Liver (tissue), 7 donors: ENCODE measurements at regions not wholly inside any gene's neighbourhood (a gene's known extent, or its start where the extent isn't known, plus 50 kb on each side); places are given as distances from the start of the nearest gene placed in this dataset.

ENCODE experiments used
- DNase-seq: peaks from one replicate; pipeline ENCODE4 v3.0.0-alpha.2; 2017; ENCODE audit warnings: low spot score
- H3K27ac ChIP-seq, 2 donors: one replicate each; pipeline ENCODE4 v1.7.0; 2013; ENCODE audit warnings: inconsistent platforms in 2 of 2, low read length in 2 of 2, control low read depth in 1 of 2, low read depth in 1 of 2, mild to moderate bottlenecking in 1 of 2
- H3K27me3 ChIP-seq, 4 donors: one replicate each; pipeline versions ENCODE4 v1.6.1 to v1.7.0; 2013; ENCODE audit warnings: low read length in 3 of 4, inconsistent platforms in 1 of 4, mild to moderate bottlenecking in 1 of 4, moderate library complexity in 1 of 4; ENCODE audit not compliant: control insufficient read depth in 4 of 4, insufficient read depth in 4 of 4
- H3K36me3 ChIP-seq, 4 donors: one replicate each; pipeline versions ENCODE4 v1.6.1 to v1.7.0; 2013; ENCODE audit warnings: low read length in 3 of 4, mild to moderate bottlenecking in 3 of 4, low read depth in 1 of 4, moderate library complexity in 1 of 4; ENCODE audit not compliant: control insufficient read depth in 4 of 4, insufficient read depth in 3 of 4
- H3K4me1 ChIP-seq, 4 donors: one replicate each; pipeline versions ENCODE4 v1.6.1 to v1.7.0; 2013; ENCODE audit warnings: low read length in 3 of 4, mild to moderate bottlenecking in 3 of 4, moderate library complexity in 1 of 4; ENCODE audit not compliant: control insufficient read depth in 4 of 4, insufficient read depth in 4 of 4
- H3K4me3 ChIP-seq, 3 donors: one replicate each; pipeline versions ENCODE4 v1.6.1 to v1.7.0; 2013; ENCODE audit warnings: low read length in 3 of 3, control low read depth in 1 of 3, low read depth in 1 of 3, mild to moderate bottlenecking in 1 of 3
- H3K9ac ChIP-seq, 2 donors: one replicate each; pipeline ENCODE4 v1.7.0; 2013; ENCODE audit warnings: low read length in 2 of 2, mild to moderate bottlenecking in 2 of 2, moderate library complexity in 2 of 2, control low read depth in 1 of 2, low read depth in 1 of 2
- H3K9me3 ChIP-seq, 4 donors: one replicate each; pipeline versions ENCODE4 v1.6.1 to v1.7.0; 2013; ENCODE audit warnings: low read length in 3 of 4; ENCODE audit not compliant: control insufficient read depth in 4 of 4
- EGR1 ChIP-seq, 2 donors: IDR thresholded peaks; 2 replicates each; pipeline ENCODE4 v1.6.1; 2016 to 2018; ENCODE audit warnings: antibody characterized with exemption in 2 of 2, low read depth in 2 of 2
- FOXA1 ChIP-seq: IDR thresholded peaks from 2 replicates; pipeline ENCODE4 v1.6.1; 2016; ENCODE audit warnings: antibody characterized with exemption
- FOXA2 ChIP-seq: IDR thresholded peaks from 2 replicates; pipeline ENCODE4 v1.6.1; 2016; ENCODE audit warnings: antibody characterized with exemption
- GABPA ChIP-seq, 2 donors: IDR thresholded peaks in 1 of 2; conservative IDR thresholded peaks in 1 of 2; 2 replicates each; pipeline ENCODE4 v1.6.1; 2016; ENCODE audit warnings: antibody characterized with exemption in 2 of 2, mild to moderate bottlenecking in 1 of 2, moderate library complexity in 1 of 2
- HNF4A ChIP-seq, 2 donors: conservative IDR thresholded peaks; 2 replicates each; pipeline ENCODE4 v1.6.1; 2016; ENCODE audit warnings: antibody characterized with exemption in 2 of 2, mild to moderate bottlenecking in 2 of 2
- HNF4G ChIP-seq: IDR thresholded peaks from 2 replicates; pipeline ENCODE4 v1.6.1; 2016; ENCODE audit warnings: antibody characterized with exemption
- JUND ChIP-seq, 2 donors: IDR thresholded peaks; 2 replicates each; pipeline ENCODE4 v1.6.1; 2016; ENCODE audit warnings: antibody characterized with exemption in 2 of 2
- NR2F2 ChIP-seq: IDR thresholded peaks from 2 replicates; pipeline ENCODE4 v1.6.1; 2016; ENCODE audit warnings: antibody characterized with exemption
- RAD21 ChIP-seq, 2 donors: IDR thresholded peaks; 2 replicates each; pipeline ENCODE4 v1.6.1; 2016; ENCODE audit warnings: antibody characterized with exemption in 2 of 2, mild to moderate bottlenecking in 2 of 2
- RXRA ChIP-seq, 2 donors: IDR thresholded peaks; 2 replicates each; pipeline ENCODE4 v1.6.1; 2017 to 2018; ENCODE audit warnings: antibody characterized with exemption in 2 of 2, mild to moderate bottlenecking in 1 of 2
- SP1 ChIP-seq: IDR thresholded peaks from 2 replicates; pipeline ENCODE4 v1.6.1; 2018; ENCODE audit warnings: antibody characterized with exemption, mild to moderate bottlenecking
- TAF1 ChIP-seq: conservative IDR thresholded peaks from 2 replicates; pipeline ENCODE4 v1.6.1; 2016; ENCODE audit warnings: antibody characterized with exemption, mild to moderate bottlenecking
- YY1 ChIP-seq: IDR thresholded peaks from 2 replicates; pipeline ENCODE4 v1.6.1; 2016; ENCODE audit warnings: antibody characterized with exemption, mild to moderate bottlenecking
- ZBTB33 ChIP-seq: IDR thresholded peaks from 2 replicates; pipeline ENCODE4 v1.6.1; 2016; ENCODE audit warnings: antibody characterized with exemption
- WGBS: extraction: QIAGEN DNeasy Blood & Tissue Kit; methylation state at CpG from one replicate; pipeline ENCODE4 v1.1.7; 2013; 5-methylcytosine and 5-hydroxymethylcytosine counted together
- TF ChIP-seq, protein P1 (sequence below): IDR thresholded peaks from 2 replicates; pipeline ENCODE4 v1.6.1; 2016; ENCODE audit warnings: antibody characterized with exemption
- TF ChIP-seq, protein P2 (sequence below): IDR thresholded peaks from 2 replicates; pipeline ENCODE4 v1.6.1; 2016; ENCODE audit warnings: antibody characterized with exemption, mild to moderate bottlenecking
- donor health status: healthy.
- donor health status: healthy.
- donor health status: healthy.
- donor health status: healthy.

DNA sequence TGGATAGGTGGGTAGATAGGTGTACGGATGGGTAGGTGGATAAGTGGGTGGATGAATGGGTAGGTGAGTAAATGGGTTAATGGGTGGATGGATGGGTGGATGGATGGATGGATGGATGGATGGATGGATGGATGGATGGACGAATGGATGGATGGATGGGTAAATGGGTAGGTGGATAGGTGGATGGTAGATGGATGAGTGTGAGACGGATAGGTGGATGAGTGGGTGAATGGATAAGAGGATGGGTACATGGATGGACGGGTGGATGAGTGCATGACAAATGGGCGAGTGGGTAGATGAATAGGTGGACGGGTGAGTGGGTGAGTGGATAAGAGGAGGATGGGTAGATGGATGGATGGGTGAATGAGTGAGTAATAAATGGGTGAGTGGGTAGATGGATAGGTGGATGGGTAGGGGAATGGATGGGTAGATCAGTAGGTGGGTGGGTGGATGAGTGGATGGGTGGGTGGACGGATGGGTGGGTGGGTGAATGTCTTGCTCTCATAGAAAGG, 179.2 kb downstream of the FGF18 start:
- WGBS, result 81% methylated on average over 7 of the region's 7 CpGs
- Histone ChIP-seq H3K36me3 (no peaks in the 10 kb centered on the region), H3K4me3 (no peak overlapping the region), H3K4me1 (no peaks in the 10 kb centered on the region), H3K27ac (no peak overlapping the region), H3K9me3 (no peaks in the 10 kb centered on the region), H3K9ac (no peak overlapping the region), H3K27me3 (peaks cover 0 to 6% (median 0%) of the 10 kb centered on the region in 4 donors)
- TF ChIP-seq FOXA2 (no peak), ZBTB33 (no peak), HNF4A (conservative IDR thresholded peaks at IDR 0.05) (no peak), SP1 (no peak), FOXA1 (no peak), RAD21 (IDR thresholded peaks at IDR 0.05) (no peak), YY1 (no peak), HNF4G (no peak), GABPA (IDR thresholded peaks at IDR 0.05 in 1 of 2, conservative IDR thresholded peaks at IDR 0.05 in 1 of 2) (no peak), TAF1 (no peak), EGR1 (IDR thresholded peaks at IDR 0.05; ENCODE audit: low read depth in 2 of 2) (no peak)
- TF ChIP-seq, protein P1, sequence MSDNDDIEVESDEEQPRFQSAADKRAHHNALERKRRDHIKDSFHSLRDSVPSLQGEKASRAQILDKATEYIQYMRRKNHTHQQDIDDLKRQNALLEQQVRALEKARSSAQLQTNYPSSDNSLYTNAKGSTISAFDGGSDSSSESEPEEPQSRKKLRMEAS, result no peak
- TF ChIP-seq, protein P2, sequence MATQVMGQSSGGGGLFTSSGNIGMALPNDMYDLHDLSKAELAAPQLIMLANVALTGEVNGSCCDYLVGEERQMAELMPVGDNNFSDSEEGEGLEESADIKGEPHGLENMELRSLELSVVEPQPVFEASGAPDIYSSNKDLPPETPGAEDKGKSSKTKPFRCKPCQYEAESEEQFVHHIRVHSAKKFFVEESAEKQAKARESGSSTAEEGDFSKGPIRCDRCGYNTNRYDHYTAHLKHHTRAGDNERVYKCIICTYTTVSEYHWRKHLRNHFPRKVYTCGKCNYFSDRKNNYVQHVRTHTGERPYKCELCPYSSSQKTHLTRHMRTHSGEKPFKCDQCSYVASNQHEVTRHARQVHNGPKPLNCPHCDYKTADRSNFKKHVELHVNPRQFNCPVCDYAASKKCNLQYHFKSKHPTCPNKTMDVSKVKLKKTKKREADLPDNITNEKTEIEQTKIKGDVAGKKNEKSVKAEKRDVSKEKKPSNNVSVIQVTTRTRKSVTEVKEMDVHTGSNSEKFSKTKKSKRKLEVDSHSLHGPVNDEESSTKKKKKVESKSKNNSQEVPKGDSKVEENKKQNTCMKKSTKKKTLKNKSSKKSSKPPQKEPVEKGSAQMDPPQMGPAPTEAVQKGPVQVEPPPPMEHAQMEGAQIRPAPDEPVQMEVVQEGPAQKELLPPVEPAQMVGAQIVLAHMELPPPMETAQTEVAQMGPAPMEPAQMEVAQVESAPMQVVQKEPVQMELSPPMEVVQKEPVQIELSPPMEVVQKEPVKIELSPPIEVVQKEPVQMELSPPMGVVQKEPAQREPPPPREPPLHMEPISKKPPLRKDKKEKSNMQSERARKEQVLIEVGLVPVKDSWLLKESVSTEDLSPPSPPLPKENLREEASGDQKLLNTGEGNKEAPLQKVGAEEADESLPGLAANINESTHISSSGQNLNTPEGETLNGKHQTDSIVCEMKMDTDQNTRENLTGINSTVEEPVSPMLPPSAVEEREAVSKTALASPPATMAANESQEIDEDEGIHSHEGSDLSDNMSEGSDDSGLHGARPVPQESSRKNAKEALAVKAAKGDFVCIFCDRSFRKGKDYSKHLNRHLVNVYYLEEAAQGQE, result no peak
- DNase-seq, result no peak

DNA sequence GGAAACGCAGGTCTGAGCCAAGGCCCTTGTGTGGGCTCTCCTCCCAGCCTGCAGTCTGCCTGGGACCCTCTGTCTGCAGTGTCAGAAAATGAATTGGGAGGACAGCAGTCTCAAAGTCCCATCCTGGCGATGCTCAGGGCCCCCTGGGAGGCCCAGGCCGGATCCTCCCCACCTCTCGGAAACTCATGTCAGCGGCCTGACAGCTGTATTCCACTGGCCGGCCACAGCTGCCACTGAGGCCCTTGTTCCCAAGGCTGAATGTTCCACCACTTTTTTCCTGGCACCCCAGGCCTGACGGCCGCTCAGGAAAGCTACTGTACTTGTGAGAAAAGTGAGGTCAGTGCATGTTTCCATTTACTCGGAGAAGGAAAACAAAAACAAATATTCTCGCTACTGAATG, 180.0 kb downstream of the FGF18 start:
- no peaks in the 10 kb centered on the region for H3K9me3 ChIP-seq
- no peak overlapping the region for H3K4me3 ChIP-seq
- no peak for DNase-seq
- no peaks in the 10 kb centered on the region for H3K36me3 ChIP-seq
- H3K4me1 ChIP-seq, result no peaks in the 10 kb centered on the region
- no peak overlapping the region for H3K9ac ChIP-seq
- 65% methylated on average over 10 of the region's 10 CpGs for WGBS
- H3K27ac ChIP-seq, result no peak overlapping the region
- H3K27me3 ChIP-seq, result peaks cover 0 to 6% (median 0%) of the 10 kb centered on the region in 4 donors
- TF ChIP-seq HNF4A (conservative IDR thresholded peaks at IDR 0.05) (no peak), FOXA2 (no peak), RXRA (IDR thresholded peaks at IDR 0.05) (no peak), GABPA (IDR thresholded peaks at IDR 0.05 in 1 of 2, conservative IDR thresholded peaks at IDR 0.05 in 1 of 2) (no peak), EGR1 (IDR thresholded peaks at IDR 0.05; ENCODE audit: low read depth in 2 of 2) (no peak), JUND (IDR thresholded peaks at IDR 0.05) (no peak), TAF1 (no peak), NR2F2 (no peak)
